Coronary artery (tissue), 2 donors: ENCODE measurements at regions not wholly inside any gene's neighbourhood (a gene's known extent, or its start where the extent isn't known, plus 50 kb on each side); places are given as distances from the start of the nearest gene placed in this dataset.

Source experiments
- DNase-seq: peaks from one replicate; pipeline ENCODE4 v3.0.0-alpha.2; 2017; ENCODE audit warnings: low spot score
- H3K27ac ChIP-seq, 2 donors: fragments of 200-600 bp; sonication (generic); one replicate each; pipeline ENCODE4 v1.5.1; 2016 to 2019
- H3K4me3 ChIP-seq: fragments of 200-600 bp; sonication (generic); 2 replicates; pipeline ENCODE4 v1.5.1; 2016; ENCODE audit warnings: mild to moderate bottlenecking, moderate library complexity
- TF ChIP-seq, protein P1 (sequence below): fragments of 200-600 bp; sonication (generic); IDR thresholded peaks from one replicate; pipeline ENCODE4 v1.5.1; 2019; ENCODE audit warnings: antibody characterized with exemption

DNA sequence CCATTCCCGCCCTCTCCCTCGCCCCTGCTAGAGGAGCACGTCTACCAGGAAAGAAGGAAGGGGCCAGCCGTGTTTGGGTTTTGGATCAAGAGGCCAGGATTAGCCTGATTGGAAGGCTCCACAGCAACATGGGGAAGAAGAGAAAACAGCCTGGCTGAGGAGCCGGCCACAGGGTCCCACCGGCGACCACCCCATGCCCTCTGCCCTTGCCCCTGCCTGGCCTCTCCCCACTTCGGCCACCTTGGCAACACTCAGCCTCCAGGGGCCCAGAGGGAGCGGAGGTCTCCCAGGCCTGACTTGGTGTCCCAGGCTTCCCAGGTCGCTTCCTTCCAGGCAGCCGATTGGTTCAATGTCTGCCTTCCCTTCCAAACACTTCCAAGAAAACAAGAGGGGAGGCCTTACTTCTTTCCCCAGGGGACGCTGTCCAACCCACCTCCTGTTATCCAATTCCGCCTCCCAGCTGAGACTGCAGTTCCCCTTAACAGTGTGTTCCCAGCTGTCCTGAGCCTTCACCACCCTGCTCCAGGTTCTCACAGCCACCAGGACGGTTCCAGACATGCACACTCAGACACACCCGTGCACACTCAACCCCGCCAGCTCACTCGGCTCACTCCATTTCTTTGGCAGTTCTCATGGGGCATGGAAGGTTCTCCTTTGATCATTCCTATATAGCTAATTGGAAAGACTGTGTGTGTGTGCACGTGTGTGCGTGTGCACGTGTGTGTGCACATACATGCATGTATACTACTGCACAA, 65.4 kb downstream of the RBFOX3 start:
- Histone ChIP-seq H3K27ac (no peak overlapping the region), H3K4me3 (no peak overlapping the region)
- TF ChIP-seq, protein P1, sequence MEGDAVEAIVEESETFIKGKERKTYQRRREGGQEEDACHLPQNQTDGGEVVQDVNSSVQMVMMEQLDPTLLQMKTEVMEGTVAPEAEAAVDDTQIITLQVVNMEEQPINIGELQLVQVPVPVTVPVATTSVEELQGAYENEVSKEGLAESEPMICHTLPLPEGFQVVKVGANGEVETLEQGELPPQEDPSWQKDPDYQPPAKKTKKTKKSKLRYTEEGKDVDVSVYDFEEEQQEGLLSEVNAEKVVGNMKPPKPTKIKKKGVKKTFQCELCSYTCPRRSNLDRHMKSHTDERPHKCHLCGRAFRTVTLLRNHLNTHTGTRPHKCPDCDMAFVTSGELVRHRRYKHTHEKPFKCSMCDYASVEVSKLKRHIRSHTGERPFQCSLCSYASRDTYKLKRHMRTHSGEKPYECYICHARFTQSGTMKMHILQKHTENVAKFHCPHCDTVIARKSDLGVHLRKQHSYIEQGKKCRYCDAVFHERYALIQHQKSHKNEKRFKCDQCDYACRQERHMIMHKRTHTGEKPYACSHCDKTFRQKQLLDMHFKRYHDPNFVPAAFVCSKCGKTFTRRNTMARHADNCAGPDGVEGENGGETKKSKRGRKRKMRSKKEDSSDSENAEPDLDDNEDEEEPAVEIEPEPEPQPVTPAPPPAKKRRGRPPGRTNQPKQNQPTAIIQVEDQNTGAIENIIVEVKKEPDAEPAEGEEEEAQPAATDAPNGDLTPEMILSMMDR, result no peak
- DNase-seq, result no peak

DNA sequence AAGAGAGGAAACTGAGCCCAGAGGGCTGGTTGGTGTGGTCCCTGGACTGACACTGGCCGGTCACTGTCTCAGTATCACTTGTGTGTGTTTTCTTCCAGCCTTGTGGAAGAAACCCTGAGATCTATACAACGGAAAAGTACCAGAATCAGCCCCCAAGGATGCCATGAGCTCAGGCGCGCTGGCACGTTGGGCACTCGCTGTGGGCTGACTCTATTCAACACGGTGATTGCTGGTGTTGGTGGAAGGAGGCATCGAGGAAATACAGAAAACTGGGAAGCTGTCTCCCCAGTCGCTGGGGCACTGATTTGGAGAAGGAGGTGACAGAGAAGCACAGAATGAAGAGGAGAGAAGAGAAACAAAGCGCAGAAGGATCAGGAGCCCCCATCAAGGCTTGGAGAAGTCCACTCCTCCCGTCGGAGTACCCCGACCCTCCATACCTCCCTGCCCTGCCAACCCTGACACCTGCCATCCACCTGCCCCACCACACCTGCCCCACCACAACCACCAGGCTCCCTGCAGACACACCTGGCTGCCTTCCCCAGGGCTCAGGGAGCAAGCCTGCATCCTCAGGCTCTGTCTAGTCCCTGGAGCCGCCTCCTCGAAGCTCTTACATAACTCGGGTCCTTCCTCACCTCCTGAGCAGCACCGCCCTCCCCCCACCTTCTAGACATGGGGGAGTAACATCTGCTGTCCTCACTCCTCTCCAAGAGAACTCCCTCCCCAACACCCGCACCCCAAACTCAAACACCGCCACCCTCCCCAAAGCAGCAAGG, 66.5 kb downstream of the RBFOX3 start:
- Histone ChIP-seq H3K27ac (no peak overlapping the region), H3K4me3 (no peak overlapping the region)
- TF ChIP-seq, protein P1, result no peak
- no peak for DNase-seq

DNA sequence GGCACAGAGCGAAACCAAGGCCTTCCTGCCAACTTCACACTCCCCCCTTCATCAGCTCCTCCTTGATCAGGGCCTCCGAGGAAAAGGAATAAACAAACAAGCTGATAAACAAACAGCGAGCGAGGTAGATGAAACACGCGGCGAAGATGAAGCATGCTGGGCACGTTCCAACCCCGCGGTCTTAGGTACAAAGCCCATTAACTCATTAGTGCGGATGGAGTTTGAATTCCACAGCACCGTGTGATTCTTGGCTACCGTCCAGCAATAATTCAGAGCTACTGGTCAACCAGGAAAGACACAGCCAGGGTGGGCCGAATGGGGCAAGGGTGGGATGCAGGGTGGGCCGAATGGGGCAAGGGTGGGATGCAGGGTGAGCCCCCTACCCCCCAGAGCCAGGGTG, 67.3 kb downstream of the RBFOX3 start:
- DNase-seq, result no peak
- no peak overlapping the region for H3K27ac ChIP-seq
- H3K4me3 ChIP-seq, result no peak overlapping the region
- TF ChIP-seq, protein P1, result no peak

DNA sequence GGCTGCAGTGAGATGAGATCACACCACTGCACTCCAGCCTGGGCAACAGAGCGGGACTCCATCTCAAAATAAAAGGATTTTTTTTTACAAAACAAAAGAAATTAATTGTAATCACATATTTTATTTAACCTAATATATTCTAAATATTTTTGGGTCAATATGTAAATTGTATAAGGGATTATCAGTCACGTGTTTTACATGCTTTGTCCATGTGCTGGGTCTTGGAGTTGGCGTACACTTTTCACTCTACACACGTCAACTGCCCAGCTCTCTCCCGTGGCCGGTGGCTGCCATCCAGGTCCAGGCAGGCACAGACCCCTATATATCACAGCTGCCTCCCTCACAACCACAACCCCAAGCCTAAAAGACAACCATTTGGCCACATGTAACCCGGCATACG, 68.1 kb downstream of the RBFOX3 start:
- TF ChIP-seq, protein P1, result no peak
- DNase-seq, result no peak
- no peak overlapping the region for H3K27ac ChIP-seq
- no peak overlapping the region for H3K4me3 ChIP-seq

DNA sequence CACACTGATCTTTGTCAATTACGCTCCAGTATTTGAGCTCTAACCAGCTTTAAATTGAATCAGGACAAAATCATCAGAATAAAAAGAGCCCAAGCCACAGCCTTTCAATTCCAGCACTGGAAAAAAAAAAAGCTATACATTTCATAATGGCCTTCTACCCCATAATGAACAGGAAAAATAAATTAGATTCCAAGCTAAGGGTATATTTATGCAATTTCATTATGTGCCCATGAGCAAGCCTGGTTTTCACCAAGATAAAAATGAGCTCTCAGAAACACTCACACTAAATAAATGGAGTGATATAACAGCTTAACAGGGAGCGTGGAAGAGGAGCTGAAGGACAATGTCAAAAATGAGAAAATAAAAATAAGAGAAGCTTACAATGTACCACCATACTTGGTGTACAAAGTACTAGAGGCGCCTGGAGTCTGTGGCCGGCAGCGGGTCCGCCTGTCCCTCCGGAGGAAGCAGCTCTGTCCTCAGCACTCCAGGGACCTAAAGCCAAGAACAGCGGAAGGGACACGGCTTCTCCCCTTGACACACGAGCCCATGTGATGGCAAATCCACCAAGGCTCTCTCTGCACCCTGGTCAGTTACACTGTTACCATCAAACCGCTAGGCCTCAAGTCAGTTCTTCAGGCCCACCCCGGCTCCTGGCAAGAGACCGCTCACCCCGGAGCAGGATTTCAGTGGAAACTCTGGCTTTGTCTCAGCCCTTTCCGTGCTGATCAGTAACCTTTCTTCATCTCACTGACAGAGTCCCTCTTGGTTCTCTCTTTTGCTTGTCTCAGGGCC, 69.6 kb downstream of the RBFOX3 start:
- TF ChIP-seq, protein P1, result no peak
- H3K27ac ChIP-seq, result no peak overlapping the region
- H3K4me3 ChIP-seq, result no peak overlapping the region
- DNase-seq, result no peak

DNA sequence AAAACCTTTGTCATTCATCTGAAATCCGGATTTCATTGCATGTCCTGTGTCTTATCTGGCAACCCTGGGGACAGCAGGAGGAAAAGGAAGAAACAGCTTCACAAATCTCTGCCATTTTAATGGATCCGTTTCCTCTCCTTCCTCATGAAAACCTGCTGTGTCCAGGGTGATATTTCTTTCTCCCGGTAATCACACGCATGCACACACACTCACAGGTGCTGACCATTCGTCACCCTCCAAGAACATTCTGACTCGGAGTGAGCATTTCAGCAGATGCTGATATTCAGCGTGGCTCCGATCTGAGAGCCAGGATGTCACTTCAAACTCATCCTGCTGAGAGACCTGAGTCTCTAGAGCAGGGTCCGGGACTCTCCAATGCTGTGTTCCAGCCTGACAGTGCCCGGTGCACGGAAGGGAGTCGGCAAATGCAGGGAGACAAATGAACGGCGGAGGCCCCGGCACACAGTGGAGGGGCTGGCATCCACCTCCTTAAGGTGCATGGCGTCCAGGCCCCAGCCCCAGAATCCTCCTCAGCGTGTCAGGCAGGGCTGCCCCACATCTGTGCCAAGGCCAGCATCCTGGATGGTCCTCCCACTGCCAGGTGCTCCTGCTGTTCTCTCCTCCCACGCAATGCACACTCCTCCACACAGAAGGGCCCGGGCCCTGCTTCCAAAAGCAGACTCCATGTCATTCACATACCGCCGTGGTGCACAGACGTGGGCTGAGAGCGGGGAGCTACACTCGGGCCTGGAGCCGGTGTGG, 70.7 kb downstream of the RBFOX3 start:
- no peak for DNase-seq
- no peak overlapping the region for H3K4me3 ChIP-seq
- TF ChIP-seq, protein P1, result no peak
- no peak overlapping the region for H3K27ac ChIP-seq
